Ovary (tissue), 7 donors: ENCODE measurements at regions not wholly inside any gene's neighbourhood (a gene's known extent, or its start where the extent isn't known, plus 50 kb on each side); places are given as distances from the start of the nearest gene placed in this dataset.

Experiments used
- DNase-seq, 5 donors: peaks; one replicate each; pipeline ENCODE4 v3.0.0-alpha.2; 2019 to 2020
- H3K27ac ChIP-seq, 2 donors: fragments of 200-600 bp; one replicate each; pipeline versions ENCODE4 v1.5.1 to v1.8.0; 2019 to 2022
- H3K27me3 ChIP-seq: fragments of 200-600 bp; one replicate; pipeline ENCODE4 v1.8.0; 2022
- H3K36me3 ChIP-seq: fragments of 200-600 bp; sonication (generic); one replicate; pipeline ENCODE4 v1.5.1; 2019
- H3K4me1 ChIP-seq: one replicate; pipeline ENCODE4 v1.8.1; 2013; ENCODE audit warnings: mild to moderate bottlenecking, moderate library complexity; ENCODE audit not compliant: insufficient read depth
- H3K4me3 ChIP-seq: fragments of 200-600 bp; sonication (generic); one replicate; pipeline ENCODE4 v1.5.1; 2017
- H3K9me3 ChIP-seq, 2 donors: fragments of 200-600 bp in 1 of 2; sonication (generic) in 1 of 2; one replicate each; pipeline versions ENCODE4 v1.5.1 to v1.8.1; 2013 to 2019; ENCODE audit warnings: mild to moderate bottlenecking in 1 of 2, moderate library complexity in 1 of 2
- EP300 ChIP-seq: sonication (generic); formaldehyde crosslinking; IDR thresholded peaks from one replicate; pipeline ENCODE4 v1.6.1; 2017; ENCODE audit warnings: antibody characterized with exemption
- POLR2A ChIP-seq: fragments of 450-650 bp; IDR thresholded peaks from one replicate; pipeline ENCODE4 v1.6.1; 2017; ENCODE audit warnings: antibody characterized with exemption, mild to moderate bottlenecking, moderate library complexity
- WGBS, 3 donors: extraction: QIAGEN DNeasy Blood & Tissue Kit in 1 of 3; methylation state at CpG; one replicate each; pipeline versions ENCODE4 v1.1.5 to v1.1.7; 2013 to 2017; 5-methylcytosine and 5-hydroxymethylcytosine counted together
- intact Hi-C, 4 donors: fragments of 100-400 bp; cut with DNase I; formaldehyde crosslinking; loops; one replicate each; pipeline versions ENCODE4 v1.11.0 to v1.15.1; 2022 to 2023
- TF ChIP-seq, protein P1 (sequence below), 3 donors: fragments of 450-650 bp in 2 of 3; fragments of 200-600 bp in 1 of 3; IDR thresholded peaks; one replicate each; pipeline versions ENCODE4 v1.5.1 to v1.8.0; 2016 to 2022; ENCODE audit warnings: antibody characterized with exemption in 3 of 3, mild to moderate bottlenecking in 1 of 3
- donor health status: DM: no; HTN: no; CAD: no; lungs with moderate emphysema.
- donor health status: DM: no; HTN: no; CAD: no.
- donor health status: Bipolar disorder and iron deficiency.
- donor health status: DM: no; HTN: no; CAD: no.
- donor health status: DM: yes; HTN: yes; CAD: no.

DNA sequence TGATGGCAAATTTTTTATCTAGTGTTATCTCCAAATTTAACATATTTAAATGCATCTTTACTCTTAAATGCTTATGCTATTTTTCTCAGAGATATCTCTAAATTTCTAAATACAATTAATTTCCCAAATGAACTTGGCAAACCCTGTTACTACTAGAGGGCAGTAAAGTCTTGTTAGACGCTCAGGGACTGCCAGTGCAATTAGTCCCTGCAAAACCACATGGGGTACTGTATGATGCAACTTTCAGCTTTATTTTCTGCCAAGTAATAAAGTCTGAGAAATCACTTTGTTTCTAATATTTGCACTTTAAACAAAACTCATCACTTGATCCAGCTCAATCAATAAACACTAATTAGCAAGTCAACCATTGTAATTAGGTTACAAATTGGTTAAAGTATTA, 76.0 kb upstream of the ADGRB3 start:
- intact Hi-C loops: no loop called here
- H3K27me3 ChIP-seq: no peaks in the 10 kb centered on the region
- H3K4me3 ChIP-seq: no peak overlapping the region
- TF ChIP-seq EP300 (no peak), POLR2A (no peak)
- TF ChIP-seq, protein P1, sequence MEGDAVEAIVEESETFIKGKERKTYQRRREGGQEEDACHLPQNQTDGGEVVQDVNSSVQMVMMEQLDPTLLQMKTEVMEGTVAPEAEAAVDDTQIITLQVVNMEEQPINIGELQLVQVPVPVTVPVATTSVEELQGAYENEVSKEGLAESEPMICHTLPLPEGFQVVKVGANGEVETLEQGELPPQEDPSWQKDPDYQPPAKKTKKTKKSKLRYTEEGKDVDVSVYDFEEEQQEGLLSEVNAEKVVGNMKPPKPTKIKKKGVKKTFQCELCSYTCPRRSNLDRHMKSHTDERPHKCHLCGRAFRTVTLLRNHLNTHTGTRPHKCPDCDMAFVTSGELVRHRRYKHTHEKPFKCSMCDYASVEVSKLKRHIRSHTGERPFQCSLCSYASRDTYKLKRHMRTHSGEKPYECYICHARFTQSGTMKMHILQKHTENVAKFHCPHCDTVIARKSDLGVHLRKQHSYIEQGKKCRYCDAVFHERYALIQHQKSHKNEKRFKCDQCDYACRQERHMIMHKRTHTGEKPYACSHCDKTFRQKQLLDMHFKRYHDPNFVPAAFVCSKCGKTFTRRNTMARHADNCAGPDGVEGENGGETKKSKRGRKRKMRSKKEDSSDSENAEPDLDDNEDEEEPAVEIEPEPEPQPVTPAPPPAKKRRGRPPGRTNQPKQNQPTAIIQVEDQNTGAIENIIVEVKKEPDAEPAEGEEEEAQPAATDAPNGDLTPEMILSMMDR (IDR thresholded peaks at IDR 0.05): no peak
- no peaks in the 10 kb centered on the region for H3K4me1 ChIP-seq
- H3K9me3 ChIP-seq: no peaks in the 10 kb centered on the region
- no peak overlapping the region for H3K27ac ChIP-seq
- DNase-seq: no peak
- 4 to 14% (median 8%) methylated on average over 1 of the region's 1 CpG for WGBS, 3 donors
- no peaks in the 10 kb centered on the region for H3K36me3 ChIP-seq

DNA sequence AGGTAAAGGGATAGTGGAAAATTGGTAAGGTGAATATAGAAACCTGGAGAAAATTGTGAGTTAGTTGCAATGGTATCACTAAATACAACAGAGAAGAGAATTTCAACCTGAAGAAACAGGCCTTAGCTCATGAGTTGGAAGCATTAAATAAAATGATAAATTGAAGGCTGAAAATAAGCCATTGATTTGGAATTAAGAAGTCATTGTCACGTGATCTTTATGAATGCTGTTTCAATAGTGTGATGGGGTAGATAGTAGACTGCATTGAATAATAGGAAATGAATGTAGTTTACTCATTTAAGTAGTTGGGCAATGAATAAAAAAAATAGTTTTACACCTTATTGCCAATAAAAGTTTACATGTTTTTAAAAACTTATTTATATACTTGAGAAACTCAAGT, 88.5 kb upstream of the ADGRB3 start:
- Histone ChIP-seq H3K27me3 (no peaks in the 10 kb centered on the region), H3K36me3 (no peaks in the 10 kb centered on the region), H3K9me3 (no peaks in the 10 kb centered on the region), H3K27ac (no peak overlapping the region), H3K4me1 (no peaks in the 10 kb centered on the region), H3K4me3 (no peak overlapping the region)
- no peak for DNase-seq
- WGBS, 3 donors: 69 to 75% (median 73%) methylated on average over 1 of the region's 1 CpG
- intact Hi-C loops: no loop called here
- TF ChIP-seq POLR2A: no peak
- TF ChIP-seq, protein P1 (IDR thresholded peaks at IDR 0.05): no peak
- no peak for TF ChIP-seq EP300

DNA sequence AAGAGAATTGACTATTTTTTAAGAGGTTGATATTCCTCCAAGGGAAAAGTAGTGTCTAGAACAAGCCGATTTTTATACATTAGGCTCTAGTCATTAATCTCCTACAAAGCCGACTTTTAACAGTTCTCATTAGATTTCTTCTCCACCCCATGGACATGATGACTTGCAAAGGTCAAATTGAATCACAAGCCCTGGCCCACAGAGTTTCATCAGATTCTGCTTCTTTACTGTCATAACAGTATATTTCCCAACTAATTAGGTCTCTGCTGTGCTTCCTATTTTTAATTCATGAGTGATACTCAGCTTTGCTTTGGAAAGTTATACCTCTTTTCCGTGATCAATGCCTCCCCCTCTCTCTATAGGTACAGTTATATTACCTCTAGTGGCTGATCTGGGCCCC, 90.6 kb upstream of the ADGRB3 start:
- no peak for DNase-seq
- WGBS, 3 donors: 50 to 61% (median 53%) methylated on average over 3 of the region's 3 CpGs
- TF ChIP-seq EP300 (no peak), POLR2A (no peak)
- TF ChIP-seq, protein P1 (IDR thresholded peaks at IDR 0.05): no peak
- intact Hi-C loops: no loop called here
- H3K27ac ChIP-seq: no peak overlapping the region
- no peaks in the 10 kb centered on the region for H3K36me3 ChIP-seq
- H3K9me3 ChIP-seq: no peaks in the 10 kb centered on the region
- H3K4me1 ChIP-seq: no peaks in the 10 kb centered on the region
- H3K27me3 ChIP-seq: no peaks in the 10 kb centered on the region
- H3K4me3 ChIP-seq: no peak overlapping the region

DNA sequence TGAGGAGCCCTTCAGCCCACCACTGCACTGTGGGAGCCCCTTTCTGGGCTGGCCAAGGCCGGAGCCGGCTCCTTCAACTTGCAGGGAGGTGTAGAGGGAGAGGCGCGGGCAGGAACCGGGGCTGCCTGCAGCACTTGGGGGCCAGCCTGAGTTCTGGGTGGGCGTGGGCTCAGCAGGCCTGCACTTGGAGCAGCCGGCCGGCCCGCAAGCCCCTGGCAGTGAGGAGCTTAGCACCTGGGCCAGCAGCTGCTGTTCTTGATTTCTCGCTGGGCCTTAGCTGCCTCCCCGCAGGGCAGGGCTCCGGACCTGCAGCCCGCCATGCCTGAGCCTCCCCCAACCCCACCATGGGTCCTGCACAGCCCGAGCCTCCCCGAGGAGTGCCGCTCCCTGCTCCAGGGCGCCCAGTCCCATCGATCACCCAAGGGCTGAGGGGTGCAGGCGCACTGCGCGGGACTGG, 101.7 kb upstream of the ADGRB3 start:
- intact Hi-C loops: no loop called here
- Histone ChIP-seq H3K9me3 (no peaks in the 10 kb centered on the region), H3K36me3 (no peaks in the 10 kb centered on the region), H3K27ac (no peak overlapping the region), H3K4me1 (no peaks in the 10 kb centered on the region), H3K27me3 (no peaks in the 10 kb centered on the region), H3K4me3 (no peak overlapping the region)
- 93 to 95% (median 94%) methylated on average over 20 to 21 of the region's 21 CpGs for WGBS, 3 donors
- TF ChIP-seq, protein P1 (IDR thresholded peaks at IDR 0.05): no peak
- TF ChIP-seq POLR2A (no peak), EP300 (no peak)
- no peak for DNase-seq

DNA sequence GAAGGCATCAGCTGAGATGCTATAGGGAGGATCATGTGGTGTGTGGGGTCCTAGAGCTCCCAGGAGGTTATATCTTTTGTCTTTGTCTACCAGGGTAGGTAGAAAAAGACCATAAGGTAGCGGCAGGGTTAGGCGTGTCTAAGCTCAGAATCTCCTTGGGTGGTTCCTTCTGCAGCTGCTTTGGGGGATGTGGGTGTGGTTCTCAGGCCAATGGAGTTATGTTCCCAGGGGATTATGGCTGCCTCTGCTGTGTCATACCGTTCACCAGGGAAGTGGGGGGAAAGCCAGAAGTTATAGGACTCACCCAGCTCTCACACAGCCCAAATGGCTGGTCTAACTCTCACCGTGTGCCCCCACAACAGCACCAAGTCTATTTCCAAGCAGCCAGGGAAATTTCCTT, 107.4 kb upstream of the ADGRB3 start:
- DNase-seq: no peak
- Histone ChIP-seq H3K4me1 (no peaks in the 10 kb centered on the region), H3K27ac (no peak overlapping the region), H3K27me3 (no peaks in the 10 kb centered on the region), H3K36me3 (no peaks in the 10 kb centered on the region), H3K9me3 (no peaks in the 10 kb centered on the region), H3K4me3 (no peak overlapping the region)
- intact Hi-C loops: no loop called here
- TF ChIP-seq POLR2A (no peak), EP300 (no peak)
- TF ChIP-seq, protein P1 (IDR thresholded peaks at IDR 0.05): no peak
- WGBS, 3 donors: 81 to 89% (median 83%) methylated on average over 4 of the region's 4 CpGs
